ENCODE measurements at regions not wholly inside any gene's neighbourhood (a gene's known extent, or its start where the extent isn't known, plus 50 kb on each side); places are given as distances from the start of the nearest gene placed in this dataset.

GRCh38 chr5:152674403-152674802 lies 269.3 kb upstream of the NMUR2 start:
- Histone ChIP-seq H3K9me3 (ENCODE audit: insufficient read depth, low read length, severe bottlenecking) (no peaks in the 10 kb centered on the region), H3K27me3 (ENCODE audit: insufficient read depth, low read length, poor library complexity) (no peaks in the 10 kb centered on the region)
- no peak for ATAC-seq (ENCODE audit: insufficient read depth, low read depth)

GRCh38 chr5:152676196-152676595 lies 271.1 kb upstream of the NMUR2 start:
- Histone ChIP-seq H3K27ac (ENCODE audit: low read length) (no peak overlapping the region), H3K9me3 (ENCODE audit: insufficient read depth, low read length, severe bottlenecking) (no peaks in the 10 kb centered on the region), H2AFZ (ENCODE audit: low read depth, low read length) (no peak overlapping the region), H3K9ac (ENCODE audit: low read depth, low read length) (no peak overlapping the region), H3K4me2 (ENCODE audit: insufficient read depth, low read length) (no peak overlapping the region), H3K4me1 (ENCODE audit: insufficient read depth, low read length) (no peaks in the 10 kb centered on the region), H3K79me2 (ENCODE audit: insufficient read depth, low read length) (no peaks in the 10 kb centered on the region), H3K27me3 (ENCODE audit: insufficient read depth, low read length, poor library complexity) (no peaks in the 10 kb centered on the region), H4K20me1 (ENCODE audit: insufficient read depth, low read length) (no peaks in the 10 kb centered on the region), H3K4me3 (ENCODE audit: low read depth in 1 of 2, low read length in 2 of 2) (no peak overlapping the region), H3K36me3 (ENCODE audit: insufficient read depth, low read length) (no peaks in the 10 kb centered on the region)
- DNase-seq, result no peak
- TF ChIP-seq, protein P1, sequence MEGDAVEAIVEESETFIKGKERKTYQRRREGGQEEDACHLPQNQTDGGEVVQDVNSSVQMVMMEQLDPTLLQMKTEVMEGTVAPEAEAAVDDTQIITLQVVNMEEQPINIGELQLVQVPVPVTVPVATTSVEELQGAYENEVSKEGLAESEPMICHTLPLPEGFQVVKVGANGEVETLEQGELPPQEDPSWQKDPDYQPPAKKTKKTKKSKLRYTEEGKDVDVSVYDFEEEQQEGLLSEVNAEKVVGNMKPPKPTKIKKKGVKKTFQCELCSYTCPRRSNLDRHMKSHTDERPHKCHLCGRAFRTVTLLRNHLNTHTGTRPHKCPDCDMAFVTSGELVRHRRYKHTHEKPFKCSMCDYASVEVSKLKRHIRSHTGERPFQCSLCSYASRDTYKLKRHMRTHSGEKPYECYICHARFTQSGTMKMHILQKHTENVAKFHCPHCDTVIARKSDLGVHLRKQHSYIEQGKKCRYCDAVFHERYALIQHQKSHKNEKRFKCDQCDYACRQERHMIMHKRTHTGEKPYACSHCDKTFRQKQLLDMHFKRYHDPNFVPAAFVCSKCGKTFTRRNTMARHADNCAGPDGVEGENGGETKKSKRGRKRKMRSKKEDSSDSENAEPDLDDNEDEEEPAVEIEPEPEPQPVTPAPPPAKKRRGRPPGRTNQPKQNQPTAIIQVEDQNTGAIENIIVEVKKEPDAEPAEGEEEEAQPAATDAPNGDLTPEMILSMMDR (IDR thresholded peaks at IDR 0.05; ENCODE audit: borderline replicate concordance, extremely low read depth, low read length, poor library complexity, severe bottlenecking), result no peak
- no peak for TF ChIP-seq EZH2 (IDR thresholded peaks at IDR 0.05; ENCODE audit: borderline replicate concordance, low read depth, low read length, severe bottlenecking)
- ATAC-seq (ENCODE audit: insufficient read depth, low read depth), result no peak

More at GRCh38 chr5:152674403-152674802, 269.3 kb upstream of the NMUR2 start:
- H2AFZ ChIP-seq (ENCODE audit: low read depth, low read length), result no peak overlapping the region
- no peaks in the 10 kb centered on the region for H4K20me1 ChIP-seq (ENCODE audit: insufficient read depth, low read length)
- no peaks in the 10 kb centered on the region for H3K36me3 ChIP-seq (ENCODE audit: insufficient read depth, low read length)
- no peak overlapping the region for H3K4me3 ChIP-seq (ENCODE audit: low read depth in 1 of 2, low read length in 2 of 2)
- H3K4me2 ChIP-seq (ENCODE audit: insufficient read depth, low read length), result no peak overlapping the region
- no peak overlapping the region for H3K9ac ChIP-seq (ENCODE audit: low read depth, low read length)
- DNase-seq, result no peak
- TF ChIP-seq, protein P1 (IDR thresholded peaks at IDR 0.05; ENCODE audit: borderline replicate concordance, extremely low read depth, low read length, poor library complexity, severe bottlenecking), result no peak
- TF ChIP-seq EZH2 (IDR thresholded peaks at IDR 0.05; ENCODE audit: borderline replicate concordance, low read depth, low read length, severe bottlenecking), result no peak
- no peaks in the 10 kb centered on the region for H3K4me1 ChIP-seq (ENCODE audit: insufficient read depth, low read length)
- no peaks in the 10 kb centered on the region for H3K79me2 ChIP-seq (ENCODE audit: insufficient read depth, low read length)
- H3K27ac ChIP-seq (ENCODE audit: low read length), result no peak overlapping the region

GRCh38 chr5:152683205-152683604 lies 278.1 kb upstream of the NMUR2 start:
- Histone ChIP-seq H3K4me3 (ENCODE audit: low read depth in 1 of 2, low read length in 2 of 2) (no peak overlapping the region), H3K27me3 (ENCODE audit: insufficient read depth, low read length, poor library complexity) (no peaks in the 10 kb centered on the region), H3K36me3 (ENCODE audit: insufficient read depth, low read length) (no peaks in the 10 kb centered on the region), H3K9ac (ENCODE audit: low read depth, low read length) (no peak overlapping the region), H3K79me2 (ENCODE audit: insufficient read depth, low read length) (no peaks in the 10 kb centered on the region), H3K4me1 (ENCODE audit: insufficient read depth, low read length) (no peaks in the 10 kb centered on the region), H4K20me1 (ENCODE audit: insufficient read depth, low read length) (no peaks in the 10 kb centered on the region), H3K4me2 (ENCODE audit: insufficient read depth, low read length) (no peak overlapping the region), H3K27ac (ENCODE audit: low read length) (no peak overlapping the region), H3K9me3 (ENCODE audit: insufficient read depth, low read length, severe bottlenecking) (no peaks in the 10 kb centered on the region), H2AFZ (ENCODE audit: low read depth, low read length) (no peak overlapping the region)
- no peak for ATAC-seq (ENCODE audit: insufficient read depth, low read depth)
- TF ChIP-seq, protein P1 (IDR thresholded peaks at IDR 0.05; ENCODE audit: borderline replicate concordance, extremely low read depth, low read length, poor library complexity, severe bottlenecking), result no peak
- TF ChIP-seq EZH2 (IDR thresholded peaks at IDR 0.05; ENCODE audit: borderline replicate concordance, low read depth, low read length, severe bottlenecking), result no peak
- DNase-seq, result no peak

DNA sequence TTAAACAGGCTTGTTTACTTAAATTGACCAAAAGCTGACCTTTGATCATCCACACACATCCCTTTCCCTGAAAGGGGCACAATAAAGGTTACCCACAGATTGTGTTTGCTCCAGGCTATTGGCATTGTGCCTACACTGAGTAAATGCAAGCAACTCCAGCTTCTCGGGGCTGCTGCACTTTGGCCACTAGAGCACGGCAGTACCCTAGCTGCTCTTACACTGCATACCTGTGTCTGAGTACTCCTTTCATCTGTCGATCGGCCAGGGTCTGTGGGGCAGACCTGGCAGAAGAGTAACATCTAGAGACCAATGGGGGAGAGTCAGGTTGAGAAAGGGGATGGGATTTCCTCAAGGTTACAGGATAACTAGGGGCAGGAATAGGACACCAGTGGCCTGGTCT lies 281.9 kb upstream of the NMUR2 start:
- Histone ChIP-seq H4K20me1 (ENCODE audit: insufficient read depth, low read length) (no peaks in the 10 kb centered on the region), H3K36me3 (ENCODE audit: insufficient read depth, low read length) (no peaks in the 10 kb centered on the region), H3K27ac (ENCODE audit: low read length) (no peak overlapping the region), H3K27me3 (ENCODE audit: insufficient read depth, low read length, poor library complexity) (no peaks in the 10 kb centered on the region), H3K9me3 (ENCODE audit: insufficient read depth, low read length, severe bottlenecking) (no peaks in the 10 kb centered on the region), H3K4me3 (ENCODE audit: low read depth in 1 of 2, low read length in 2 of 2) (no peak overlapping the region), H3K9ac (ENCODE audit: low read depth, low read length) (no peak overlapping the region), H2AFZ (ENCODE audit: low read depth, low read length) (no peak overlapping the region), H3K4me1 (ENCODE audit: insufficient read depth, low read length) (no peaks in the 10 kb centered on the region), H3K79me2 (ENCODE audit: insufficient read depth, low read length) (no peaks in the 10 kb centered on the region), H3K4me2 (ENCODE audit: insufficient read depth, low read length) (no peak overlapping the region)
- ATAC-seq (ENCODE audit: insufficient read depth, low read depth) (no peak), DNase-seq (no peak)
- TF ChIP-seq, protein P1 (IDR thresholded peaks at IDR 0.05; ENCODE audit: borderline replicate concordance, extremely low read depth, low read length, poor library complexity, severe bottlenecking), result no peak
- no peak for TF ChIP-seq EZH2 (IDR thresholded peaks at IDR 0.05; ENCODE audit: borderline replicate concordance, low read depth, low read length, severe bottlenecking)

Data from DND-41 (cell line).